Loucy (cell line): ENCODE measurements at regions not wholly inside any gene's neighbourhood (a gene's known extent, or its start where the extent isn't known, plus 50 kb on each side); places are given as distances from the start of the nearest gene placed in this dataset.
"Not testable (repeated sequence)": the region's sequence is repeated elsewhere in the genome, so short reads cannot be mapped to it uniquely, and the experiment has no call there.

Experiments
- H2AFZ ChIP-seq: fragments of 200-600 bp; sonication (generic); 2 replicates; pipeline ENCODE4 v1.6.0; 2016; ENCODE audit warnings: antibody characterized with exemption, mild to moderate bottlenecking, low read length, moderate library complexity
- H3F3A ChIP-seq: fragments of 200-600 bp; 2 replicates; pipeline ENCODE4 v1.6.0; 2016; ENCODE audit warnings: antibody characterized with exemption, low read depth, mild to moderate bottlenecking
- H3K27me3 ChIP-seq: fragments of 200-600 bp; sonication (generic); 2 replicates; pipeline ENCODE4 v1.6.1; 2014; ENCODE audit warnings: low read length, mild to moderate bottlenecking; ENCODE audit not compliant: insufficient read depth, poor library complexity, severe bottlenecking
- H3K36me3 ChIP-seq: fragments of 200-600 bp; sonication (generic); 2 replicates; pipeline ENCODE4 v1.6.1; 2016; ENCODE audit warnings: low read length; ENCODE audit not compliant: insufficient read depth
- H3K4me1 ChIP-seq: fragments of 200-600 bp; sonication (generic); 2 replicates; pipeline ENCODE4 v1.5.1; 2014; ENCODE audit warnings: low read length, mild to moderate bottlenecking; ENCODE audit not compliant: insufficient read depth, poor library complexity, severe bottlenecking
- H3K4me2 ChIP-seq: fragments of 200-600 bp; sonication (generic); 2 replicates; pipeline ENCODE4 v1.6.0; 2014; ENCODE audit warnings: antibody characterized with exemption, low read length, low read depth, mild to moderate bottlenecking; ENCODE audit not compliant: poor library complexity, severe bottlenecking
- H3K4me3 ChIP-seq: fragments of 200-600 bp; sonication (generic); 2 replicates; pipeline ENCODE4 v1.5.1; 2014; ENCODE audit warnings: low read length, mild to moderate bottlenecking, mixed read lengths; ENCODE audit not compliant: poor library complexity, severe bottlenecking
- H3K79me2 ChIP-seq: fragments of 200-600 bp; sonication (generic); 2 replicates; pipeline ENCODE4 v1.6.1; 2014; ENCODE audit warnings: low read length; ENCODE audit not compliant: insufficient read depth
- H3K9ac ChIP-seq: fragments of 200-600 bp; sonication (generic); 2 replicates; pipeline ENCODE4 v1.6.0; 2014; ENCODE audit warnings: mild to moderate bottlenecking, low read depth, low read length, moderate library complexity; ENCODE audit not compliant: poor library complexity, severe bottlenecking
- H3K9me2 ChIP-seq: fragments of 200-600 bp; sonication (generic); replicated peaks from 2 replicates; pipeline ENCODE4 v1.6.1; 2016; ENCODE audit warnings: low read depth, low read length, mixed read lengths
- H3K9me3 ChIP-seq: fragments of 200-600 bp; sonication (generic); 2 replicates; pipeline ENCODE4 v1.6.1; 2014; ENCODE audit warnings: mild to moderate bottlenecking, antibody characterized with exemption, low read length, low read depth; ENCODE audit not compliant: insufficient read depth
- H4K20me1 ChIP-seq: fragments of 200-600 bp; sonication (generic); 2 replicates; pipeline ENCODE4 v1.6.0; 2014; ENCODE audit warnings: antibody characterized with exemption, low read length, mild to moderate bottlenecking; ENCODE audit not compliant: insufficient read depth, poor library complexity, severe bottlenecking
- CTCF ChIP-seq: fragments of 200-600 bp; sonication (generic); conservative IDR thresholded peaks from 2 replicates; pipeline ENCODE4 v1.5.1; 2014; ENCODE audit warnings: mild to moderate bottlenecking, antibody characterized with exemption, low read length
- EZH2phosphoT487 ChIP-seq: fragments of 200-600 bp; IDR thresholded peaks from 2 replicates; pipeline ENCODE4 v1.6.1; 2018; ENCODE audit warnings: antibody characterized with exemption, mild to moderate bottlenecking, moderate library complexity, borderline replicate concordance

- Histone ChIP-seq H3K9ac (no peak overlapping the region), H3K79me2 (no peaks in the 10 kb centered on the region), H3K9me3 (no peaks in the 10 kb centered on the region; the same call in 1 of the 2 replicates), H3K27me3 (no peaks in the 10 kb centered on the region), H3K9me2 (no peaks in the 10 kb centered on the region), H3F3A (no peaks in the 10 kb centered on the region), H3K4me2 (no peak overlapping the region), H3K4me1 (no peaks in the 10 kb centered on the region), H3K4me3 (no peak overlapping the region), H2AFZ (no peak overlapping the region), H3K36me3 (no peaks in the 10 kb centered on the region), H4K20me1 (no peaks in the 10 kb centered on the region)
- TF ChIP-seq EZH2phosphoT487, result no peak
- no peak for TF ChIP-seq CTCF
Observed at GRCh38 chr12:131327521-131328488, 374.1 kb downstream of the ADGRD1 start.

- not testable (repeated sequence) for H3K4me3 ChIP-seq, H3K27me3 ChIP-seq, H3K4me1 ChIP-seq, H3F3A ChIP-seq, H3K36me3 ChIP-seq, H3K9me2 ChIP-seq, H2AFZ ChIP-seq, H3K4me2 ChIP-seq, H3K9me3 ChIP-seq, H3K79me2 ChIP-seq, H3K9ac ChIP-seq, H4K20me1 ChIP-seq
Observed at GRCh38 chr12:131328861-131329845, 375.4 kb downstream of the ADGRD1 start.

- TF ChIP-seq EZH2phosphoT487 (no peak), CTCF (no peak)
- no peak overlapping the region for H3K9ac ChIP-seq
- H4K20me1 ChIP-seq, result no peaks in the 10 kb centered on the region
Observed at GRCh38 chr12:131330106-131330815, 376.6 kb downstream of the ADGRD1 start.

More at GRCh38 chr12:131330106-131330815, 376.6 kb downstream of the ADGRD1 start:
- no peaks in the 10 kb centered on the region for H3K4me1 ChIP-seq
- H3K4me3 ChIP-seq, result no peak overlapping the region
- H3K9me2 ChIP-seq, result no peaks in the 10 kb centered on the region
- H3K4me2 ChIP-seq, result no peak overlapping the region
- H2AFZ ChIP-seq, result no peak overlapping the region
- no peaks in the 10 kb centered on the region for H3K27me3 ChIP-seq
- H3F3A ChIP-seq, result no peaks in the 10 kb centered on the region
- H3K36me3 ChIP-seq, result no peaks in the 10 kb centered on the region
- no peaks in the 10 kb centered on the region for H3K79me2 ChIP-seq
- H3K9me3 ChIP-seq, result no peaks in the 10 kb centered on the region; the same call in 1 of the 2 replicates
